ENCODE measurements at regions not wholly inside any gene's neighbourhood (a gene's known extent, or its start where the extent isn't known, plus 50 kb on each side); places are given as distances from the start of the nearest gene placed in this dataset.

- TF ChIP-seq CTCF (IDR thresholded peaks at IDR 0.05), result no peak
- no peaks in the 10 kb centered on the region for H3K4me1 ChIP-seq
- no peaks in the 10 kb centered on the region for H3K27me3 ChIP-seq
- H3K4me3 ChIP-seq, result no peak overlapping the region
- H3K9me3 ChIP-seq, result no peaks in the 10 kb centered on the region
- no peaks in the 10 kb centered on the region for H3K36me3 ChIP-seq
- H3K27ac ChIP-seq, result no peak overlapping the region
- DNase-seq (ENCODE audit: low spot score), result no peak
These were observed 145.3 kb downstream of the S1PR1 start for GRCh38 chr1:101382135-101382534.

GRCh38 chr1:101388904-101389546 lies 152.2 kb downstream of the S1PR1 start:
- no peak for TF ChIP-seq CTCF (IDR thresholded peaks at IDR 0.05)

DNA sequence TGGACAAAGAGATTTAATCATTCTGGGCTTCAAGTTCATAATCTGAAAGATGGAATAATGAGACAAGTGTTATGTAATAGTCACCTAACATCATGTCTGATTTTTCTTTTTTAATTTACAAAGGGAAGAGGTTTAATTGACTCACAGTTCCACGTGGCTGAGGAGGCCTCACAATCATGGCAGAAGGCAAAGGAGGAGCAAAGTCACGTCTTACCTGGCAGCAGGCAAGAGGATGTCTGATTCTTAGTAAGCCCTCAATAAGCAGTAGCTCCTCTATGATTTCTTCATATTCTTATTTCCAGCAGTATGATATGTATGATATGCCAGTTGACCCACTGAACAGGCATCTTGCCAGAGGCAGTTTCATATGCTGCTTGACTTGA lies 152.7 kb downstream of the S1PR1 start:
- Histone ChIP-seq H3K9me3 (no peaks in the 10 kb centered on the region), H3K4me1 (no peaks in the 10 kb centered on the region), H3K27me3 (no peaks in the 10 kb centered on the region), H3K27ac (no peak overlapping the region), H3K4me3 (no peak overlapping the region), H3K36me3 (no peaks in the 10 kb centered on the region)
- no peak for TF ChIP-seq CTCF (IDR thresholded peaks at IDR 0.05)
- DNase-seq (ENCODE audit: low spot score), result no peak

More at GRCh38 chr1:101388904-101389546, 152.2 kb downstream of the S1PR1 start:
- no peaks in the 10 kb centered on the region for H3K9me3 ChIP-seq
- H3K27ac ChIP-seq, result no peak overlapping the region
- H3K27me3 ChIP-seq, result no peaks in the 10 kb centered on the region
- no peak overlapping the region for H3K4me3 ChIP-seq
- DNase-seq (ENCODE audit: low spot score), result no peak
- H3K36me3 ChIP-seq, result no peaks in the 10 kb centered on the region
- H3K4me1 ChIP-seq, result no peaks in the 10 kb centered on the region

DNA sequence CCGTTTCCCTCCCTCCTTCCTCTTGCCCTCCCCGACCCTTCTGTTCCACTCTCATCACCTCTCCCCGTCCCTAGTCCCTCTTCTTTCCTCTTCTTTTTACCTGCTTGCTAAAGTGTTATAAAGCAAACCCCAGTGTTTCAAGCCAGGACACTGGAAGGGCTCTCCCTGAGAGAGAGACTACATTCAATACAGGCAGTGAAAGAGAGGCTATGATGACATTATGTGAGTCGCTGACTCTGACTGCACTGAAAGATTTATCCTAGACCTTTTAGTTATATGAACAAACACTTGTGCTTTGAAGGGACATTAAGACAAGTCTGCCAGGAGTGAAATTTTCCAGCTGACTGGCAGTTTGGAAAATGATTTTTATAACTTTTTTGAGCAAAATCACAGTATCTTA lies 155.7 kb downstream of the S1PR1 start:
- Histone ChIP-seq H3K27ac (no peak overlapping the region), H3K27me3 (no peaks in the 10 kb centered on the region), H3K9me3 (no peaks in the 10 kb centered on the region), H3K36me3 (no peaks in the 10 kb centered on the region), H3K4me3 (no peak overlapping the region), H3K4me1 (no peaks in the 10 kb centered on the region)
- no peak for DNase-seq (ENCODE audit: low spot score)
- TF ChIP-seq CTCF (IDR thresholded peaks at IDR 0.05), result no peak

- no peak overlapping the region for H3K4me3 ChIP-seq
- H3K27ac ChIP-seq, result no peak overlapping the region
- H3K27me3 ChIP-seq, result no peaks in the 10 kb centered on the region
- H3K4me1 ChIP-seq, result no peaks in the 10 kb centered on the region
- no peaks in the 10 kb centered on the region for H3K36me3 ChIP-seq
- no peak for DNase-seq (ENCODE audit: low spot score)
- no peaks in the 10 kb centered on the region for H3K9me3 ChIP-seq
- TF ChIP-seq CTCF (IDR thresholded peaks at IDR 0.05), result no peak
These were observed 157.2 kb downstream of the S1PR1 start for GRCh38 chr1:101394041-101394440.

DNA sequence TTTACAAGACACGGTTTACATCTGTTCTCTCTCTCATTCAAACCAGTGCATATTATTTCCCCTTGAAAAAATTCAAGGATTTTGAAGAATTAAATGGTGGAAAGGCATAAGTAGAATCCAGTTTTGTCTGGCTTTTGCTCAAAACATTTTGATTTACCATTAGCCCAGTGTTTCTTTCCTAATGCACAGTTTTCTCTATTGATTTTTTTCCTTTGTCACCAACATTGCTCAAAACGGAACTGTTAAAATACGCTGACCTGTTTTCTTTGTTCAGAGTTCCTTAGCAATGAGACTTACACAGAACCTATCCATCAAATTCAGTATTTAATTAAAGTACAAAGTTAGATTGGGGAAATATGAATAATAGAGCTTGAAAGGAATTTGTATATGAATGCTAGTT lies 162.4 kb downstream of the S1PR1 start:
- H3K4me3 ChIP-seq, result no peak overlapping the region

More for the DNA sequence above, 162.4 kb downstream of the S1PR1 start:
- no peaks in the 10 kb centered on the region for H3K4me1 ChIP-seq
- no peak for TF ChIP-seq CTCF (IDR thresholded peaks at IDR 0.05)
- no peaks in the 10 kb centered on the region for H3K9me3 ChIP-seq
- H3K36me3 ChIP-seq, result no peaks in the 10 kb centered on the region
- H3K27ac ChIP-seq, result no peak overlapping the region
- no peaks in the 10 kb centered on the region for H3K27me3 ChIP-seq
- no peak for DNase-seq (ENCODE audit: low spot score)
